ENCODE measurements at regions not wholly inside any gene's neighbourhood (a gene's known extent, or its start where the extent isn't known, plus 50 kb on each side); places are given as distances from the start of the nearest gene placed in this dataset.

DNA sequence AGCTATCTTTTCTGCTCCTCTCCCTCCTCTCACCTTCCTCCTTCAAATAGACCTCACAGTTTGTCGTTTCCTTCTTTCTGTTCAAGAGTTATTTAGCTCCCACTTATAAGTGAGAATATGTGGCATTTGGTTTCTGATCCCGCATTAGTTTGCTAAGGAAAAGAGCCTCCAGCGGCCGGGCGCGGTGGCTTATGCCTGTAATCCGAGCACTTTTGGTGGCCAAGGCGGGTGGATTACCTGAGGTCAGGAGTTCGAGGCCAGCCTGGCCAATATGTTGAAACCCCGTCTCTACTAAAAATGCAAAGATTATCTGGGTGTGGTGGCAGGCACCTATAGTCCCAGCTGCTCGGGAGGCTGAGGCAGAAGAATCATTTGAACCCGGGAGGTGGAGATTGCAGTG lies 2101.6 kb downstream of the MAT2B start:
- no peak for DNase-seq (ENCODE audit: low read depth)
- H3K4me3 ChIP-seq (ENCODE audit: low read length): no peak overlapping the region
- TF ChIP-seq, protein P1, sequence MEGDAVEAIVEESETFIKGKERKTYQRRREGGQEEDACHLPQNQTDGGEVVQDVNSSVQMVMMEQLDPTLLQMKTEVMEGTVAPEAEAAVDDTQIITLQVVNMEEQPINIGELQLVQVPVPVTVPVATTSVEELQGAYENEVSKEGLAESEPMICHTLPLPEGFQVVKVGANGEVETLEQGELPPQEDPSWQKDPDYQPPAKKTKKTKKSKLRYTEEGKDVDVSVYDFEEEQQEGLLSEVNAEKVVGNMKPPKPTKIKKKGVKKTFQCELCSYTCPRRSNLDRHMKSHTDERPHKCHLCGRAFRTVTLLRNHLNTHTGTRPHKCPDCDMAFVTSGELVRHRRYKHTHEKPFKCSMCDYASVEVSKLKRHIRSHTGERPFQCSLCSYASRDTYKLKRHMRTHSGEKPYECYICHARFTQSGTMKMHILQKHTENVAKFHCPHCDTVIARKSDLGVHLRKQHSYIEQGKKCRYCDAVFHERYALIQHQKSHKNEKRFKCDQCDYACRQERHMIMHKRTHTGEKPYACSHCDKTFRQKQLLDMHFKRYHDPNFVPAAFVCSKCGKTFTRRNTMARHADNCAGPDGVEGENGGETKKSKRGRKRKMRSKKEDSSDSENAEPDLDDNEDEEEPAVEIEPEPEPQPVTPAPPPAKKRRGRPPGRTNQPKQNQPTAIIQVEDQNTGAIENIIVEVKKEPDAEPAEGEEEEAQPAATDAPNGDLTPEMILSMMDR (conservative IDR thresholded peaks at IDR 0.05; ENCODE audit: low read depth, low read length): no peak

DNA sequence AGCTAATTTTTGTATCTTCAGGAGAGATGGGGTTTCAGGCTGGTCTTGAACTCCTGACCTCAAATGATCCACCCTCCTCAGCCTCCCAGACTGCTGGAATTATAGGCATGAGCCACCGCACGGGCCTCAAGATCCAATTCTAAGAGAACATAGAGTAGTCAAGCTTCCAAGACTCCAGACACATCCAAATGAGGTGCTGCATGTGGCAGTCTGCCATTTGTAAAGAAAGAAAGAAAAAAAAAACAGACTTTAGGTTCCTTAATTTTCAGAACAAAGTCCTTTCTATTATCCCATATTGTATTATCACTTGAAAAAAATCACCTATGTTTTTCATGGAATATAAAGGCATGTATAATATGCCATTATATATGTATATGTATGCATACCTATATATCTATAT lies 2104.5 kb downstream of the MAT2B start:
- TF ChIP-seq, protein P1 (conservative IDR thresholded peaks at IDR 0.05; ENCODE audit: low read depth, low read length): no peak
- no peak for DNase-seq (ENCODE audit: low read depth)
- no peak overlapping the region for H3K4me3 ChIP-seq (ENCODE audit: low read length)

DNA sequence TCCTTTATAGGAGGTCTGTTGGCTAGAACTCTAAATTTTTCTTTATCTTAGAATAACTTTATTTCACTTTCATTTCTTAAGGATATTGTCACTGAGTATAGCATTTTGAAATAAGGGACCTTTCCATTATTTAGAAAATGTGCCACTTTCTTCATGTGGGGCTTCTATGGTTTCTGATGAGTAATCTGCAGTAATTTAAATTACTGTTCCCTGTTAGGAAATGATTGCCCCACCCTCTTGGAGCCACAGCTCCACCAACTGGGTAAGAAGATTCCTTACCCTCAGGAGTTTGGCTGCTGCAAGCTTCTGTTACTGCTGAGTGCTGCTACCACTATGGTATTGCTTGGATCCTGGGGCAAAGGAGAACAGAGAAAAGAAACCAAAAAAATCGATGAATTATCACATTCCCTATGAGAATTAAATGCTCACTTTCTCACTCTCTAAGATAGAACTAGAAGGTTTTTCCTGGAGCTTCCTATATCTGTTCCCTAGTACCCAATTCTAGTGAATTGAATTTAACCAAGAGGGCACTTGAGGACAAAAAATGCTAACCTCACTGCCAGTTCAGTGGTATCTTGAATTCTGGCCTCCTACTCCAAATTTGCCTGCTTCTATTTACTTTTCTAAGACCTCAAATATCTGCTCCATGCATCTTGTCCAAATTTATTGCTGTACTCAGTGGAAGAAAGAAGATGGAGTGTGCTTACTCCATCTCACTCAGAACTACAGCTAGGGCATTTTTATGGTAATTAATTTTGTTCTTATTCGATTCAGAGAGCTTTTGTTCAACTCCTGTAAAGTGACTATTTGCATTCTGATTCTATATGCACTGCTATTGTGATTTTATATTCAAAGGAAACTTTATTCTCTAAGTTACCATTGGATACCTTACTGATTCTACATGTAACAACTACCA lies 2111.3 kb downstream of the MAT2B start:
- TF ChIP-seq, protein P1 (conservative IDR thresholded peaks at IDR 0.05; ENCODE audit: low read depth, low read length): peak; percentile 58
- DNase-seq (ENCODE audit: low read depth): peak; percentile 12
- H3K4me3 ChIP-seq (ENCODE audit: low read length): no peak overlapping the region

DNA sequence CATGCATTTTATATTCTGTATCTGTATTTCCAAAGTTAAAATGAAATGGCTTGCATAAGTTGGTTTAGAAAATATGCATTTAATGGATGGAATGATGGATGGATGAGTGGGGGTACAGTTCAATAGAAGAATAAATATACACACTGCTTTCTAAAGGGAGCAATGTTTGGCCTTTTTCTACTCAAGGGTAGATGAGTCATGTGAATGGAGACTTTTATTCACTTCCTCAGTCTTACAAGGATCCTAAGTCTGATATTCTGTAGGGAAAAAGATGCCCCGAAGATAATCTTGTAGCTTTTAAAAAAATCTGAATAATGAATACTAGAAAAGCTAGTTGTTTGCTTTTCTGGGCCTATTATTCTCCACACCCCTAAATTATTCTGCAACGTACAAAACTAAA lies 2112.1 kb downstream of the MAT2B start:
- DNase-seq (ENCODE audit: low read depth): no peak
- no peak overlapping the region for H3K4me3 ChIP-seq (ENCODE audit: low read length)
- TF ChIP-seq, protein P1 (conservative IDR thresholded peaks at IDR 0.05; ENCODE audit: low read depth, low read length): no peak

DNA sequence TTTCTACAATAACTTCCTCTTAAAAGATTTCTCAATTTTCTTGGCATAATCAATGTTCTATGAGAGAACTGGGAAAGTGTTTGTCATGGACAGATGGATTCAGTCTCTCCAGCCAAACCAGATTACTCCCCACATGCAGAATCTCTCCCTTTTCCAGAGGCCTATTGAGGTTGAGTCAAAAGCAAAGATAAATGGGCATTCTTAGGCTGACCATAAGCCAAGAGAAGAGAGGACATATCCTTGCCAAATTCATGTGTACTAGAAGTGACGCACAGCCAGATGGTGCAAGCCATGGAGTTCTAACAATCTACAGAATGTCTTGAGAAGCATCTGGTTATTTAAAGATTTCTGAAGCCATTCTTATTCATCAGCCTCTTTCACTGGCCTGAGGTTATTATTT lies 2115.0 kb downstream of the MAT2B start:
- H3K4me3 ChIP-seq (ENCODE audit: low read length): no peak overlapping the region
- TF ChIP-seq, protein P1 (conservative IDR thresholded peaks at IDR 0.05; ENCODE audit: low read depth, low read length): no peak
- no peak for DNase-seq (ENCODE audit: low read depth)

DNA sequence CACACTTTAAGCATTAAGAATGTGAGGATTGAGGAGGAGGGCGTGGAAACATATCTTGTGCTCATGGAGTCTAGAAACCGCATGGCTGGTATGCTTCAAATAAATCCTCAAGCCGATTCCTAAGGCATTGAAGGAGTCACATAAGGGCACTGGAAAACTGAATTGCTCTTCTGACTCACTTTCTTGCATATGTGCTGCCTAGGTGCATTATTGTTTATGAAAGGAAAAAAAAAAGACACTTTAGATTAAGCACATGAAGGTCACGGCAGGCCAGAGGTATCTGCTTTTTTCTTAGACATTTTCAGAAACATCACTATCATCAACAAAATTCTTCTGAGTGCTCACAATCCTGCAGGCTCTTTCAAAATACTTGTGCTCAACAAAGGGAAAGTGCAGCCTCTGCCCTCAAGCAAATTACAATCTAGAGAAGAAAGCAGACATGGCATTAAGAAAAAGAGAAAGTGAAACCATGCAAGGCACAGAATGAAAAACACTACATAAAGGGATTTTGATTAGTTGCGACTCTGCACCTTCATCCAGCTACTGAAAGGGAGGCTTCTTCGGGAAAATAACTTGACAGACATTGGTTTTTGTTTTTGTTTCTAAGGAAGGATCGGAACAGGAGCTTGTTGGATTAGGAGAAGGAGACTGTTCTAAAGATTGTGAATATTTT lies 2117.6 kb downstream of the MAT2B start:
- no peak for DNase-seq (ENCODE audit: low read depth)
- no peak overlapping the region for H3K4me3 ChIP-seq (ENCODE audit: low read length)
- TF ChIP-seq, protein P1 (conservative IDR thresholded peaks at IDR 0.05; ENCODE audit: low read depth, low read length): no peak
